ENCODE measurements at regions not wholly inside any gene's neighbourhood (a gene's known extent, or its start where the extent isn't known, plus 50 kb on each side); places are given as distances from the start of the nearest gene placed in this dataset.

DNA sequence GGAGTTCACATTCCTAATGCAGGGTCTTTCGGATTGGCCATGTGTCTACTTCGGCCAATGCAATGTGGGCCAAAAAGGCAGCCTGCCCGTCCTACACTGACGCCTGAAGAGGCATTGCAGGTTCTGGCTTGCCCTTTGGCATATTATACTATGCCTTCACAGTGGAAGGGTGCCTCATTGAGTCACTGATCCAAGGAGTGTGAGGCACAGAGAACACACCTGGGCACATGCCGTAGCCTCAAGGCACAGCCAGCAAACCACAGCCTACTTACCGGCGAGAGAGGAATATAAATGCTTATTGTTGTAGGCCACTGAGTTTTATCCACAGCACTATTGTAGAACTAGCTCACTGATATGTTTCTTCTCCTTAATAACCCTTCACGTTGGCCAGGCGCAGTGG lies 409.6 kb downstream of the GADD45G start:
- TF ChIP-seq, protein P1, sequence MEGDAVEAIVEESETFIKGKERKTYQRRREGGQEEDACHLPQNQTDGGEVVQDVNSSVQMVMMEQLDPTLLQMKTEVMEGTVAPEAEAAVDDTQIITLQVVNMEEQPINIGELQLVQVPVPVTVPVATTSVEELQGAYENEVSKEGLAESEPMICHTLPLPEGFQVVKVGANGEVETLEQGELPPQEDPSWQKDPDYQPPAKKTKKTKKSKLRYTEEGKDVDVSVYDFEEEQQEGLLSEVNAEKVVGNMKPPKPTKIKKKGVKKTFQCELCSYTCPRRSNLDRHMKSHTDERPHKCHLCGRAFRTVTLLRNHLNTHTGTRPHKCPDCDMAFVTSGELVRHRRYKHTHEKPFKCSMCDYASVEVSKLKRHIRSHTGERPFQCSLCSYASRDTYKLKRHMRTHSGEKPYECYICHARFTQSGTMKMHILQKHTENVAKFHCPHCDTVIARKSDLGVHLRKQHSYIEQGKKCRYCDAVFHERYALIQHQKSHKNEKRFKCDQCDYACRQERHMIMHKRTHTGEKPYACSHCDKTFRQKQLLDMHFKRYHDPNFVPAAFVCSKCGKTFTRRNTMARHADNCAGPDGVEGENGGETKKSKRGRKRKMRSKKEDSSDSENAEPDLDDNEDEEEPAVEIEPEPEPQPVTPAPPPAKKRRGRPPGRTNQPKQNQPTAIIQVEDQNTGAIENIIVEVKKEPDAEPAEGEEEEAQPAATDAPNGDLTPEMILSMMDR (IDR thresholded peaks at IDR 0.05; ENCODE audit: extremely low read depth, low read depth, low read length) = no peak

DNA sequence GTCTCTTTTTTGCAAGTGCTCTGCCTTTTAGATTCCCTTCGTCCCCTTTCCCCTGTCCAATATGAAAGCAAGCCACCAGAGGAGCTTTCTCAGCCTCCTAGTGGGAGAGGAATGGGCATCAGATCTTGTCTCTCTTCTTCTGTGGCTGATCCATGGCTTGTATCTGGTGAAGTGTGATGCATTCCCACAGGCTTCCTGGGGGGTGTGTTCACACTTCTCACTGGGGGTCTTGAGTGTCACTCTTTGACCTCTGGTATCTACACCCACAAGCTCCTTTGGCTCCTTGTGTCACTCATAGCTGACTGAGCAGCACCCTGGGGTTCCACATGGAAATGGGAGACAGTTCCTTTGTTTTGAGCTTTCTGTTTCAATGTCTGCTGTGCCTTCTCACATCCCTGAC lies 411.5 kb downstream of the GADD45G start:
- no peak overlapping the region for H3K4me2 ChIP-seq (ENCODE audit: insufficient read depth, low read length)
- no peaks in the 10 kb centered on the region for H3K27me3 ChIP-seq (ENCODE audit: insufficient read depth, low read length)
- H3K36me3 ChIP-seq (ENCODE audit: insufficient read depth, low read length) = no peaks in the 10 kb centered on the region
- DNase-seq (ENCODE audit: insufficient read length, low spot score, missing footprints) = no peak
- H4K20me1 ChIP-seq (ENCODE audit: insufficient read depth, low read length) = no peaks in the 10 kb centered on the region
- H3K9me3 ChIP-seq (ENCODE audit: low read depth, low read length) = no peaks in the 10 kb centered on the region
- TF ChIP-seq, protein P1 (IDR thresholded peaks at IDR 0.05; ENCODE audit: extremely low read depth, low read depth, low read length) = no peak
- no peak overlapping the region for H2AFZ ChIP-seq (ENCODE audit: low read length)
- no peaks in the 10 kb centered on the region for H3K79me2 ChIP-seq (ENCODE audit: insufficient read depth, low read length)
- no peak overlapping the region for H3K27ac ChIP-seq (ENCODE audit: low read depth, low read length)
- no peak overlapping the region for H3K4me3 ChIP-seq (ENCODE audit: insufficient read depth, low read length)
- no peaks in the 10 kb centered on the region for H3K4me1 ChIP-seq (ENCODE audit: insufficient read depth, low read length)

More for the DNA sequence above, 409.6 kb downstream of the GADD45G start:
- H3K4me1 ChIP-seq (ENCODE audit: insufficient read depth, low read length) = no peaks in the 10 kb centered on the region
- H3K36me3 ChIP-seq (ENCODE audit: insufficient read depth, low read length) = no peaks in the 10 kb centered on the region
- H4K20me1 ChIP-seq (ENCODE audit: insufficient read depth, low read length) = no peaks in the 10 kb centered on the region
- H3K4me2 ChIP-seq (ENCODE audit: insufficient read depth, low read length) = no peak overlapping the region
- no peak overlapping the region for H2AFZ ChIP-seq (ENCODE audit: low read length)
- no peak for DNase-seq (ENCODE audit: insufficient read length, low spot score, missing footprints)
- no peaks in the 10 kb centered on the region for H3K27me3 ChIP-seq (ENCODE audit: insufficient read depth, low read length)
- H3K79me2 ChIP-seq (ENCODE audit: insufficient read depth, low read length) = no peaks in the 10 kb centered on the region
- no peaks in the 10 kb centered on the region for H3K9me3 ChIP-seq (ENCODE audit: low read depth, low read length)
- no peak overlapping the region for H3K4me3 ChIP-seq (ENCODE audit: insufficient read depth, low read length)
- no peak overlapping the region for H3K27ac ChIP-seq (ENCODE audit: low read depth, low read length)

DNA sequence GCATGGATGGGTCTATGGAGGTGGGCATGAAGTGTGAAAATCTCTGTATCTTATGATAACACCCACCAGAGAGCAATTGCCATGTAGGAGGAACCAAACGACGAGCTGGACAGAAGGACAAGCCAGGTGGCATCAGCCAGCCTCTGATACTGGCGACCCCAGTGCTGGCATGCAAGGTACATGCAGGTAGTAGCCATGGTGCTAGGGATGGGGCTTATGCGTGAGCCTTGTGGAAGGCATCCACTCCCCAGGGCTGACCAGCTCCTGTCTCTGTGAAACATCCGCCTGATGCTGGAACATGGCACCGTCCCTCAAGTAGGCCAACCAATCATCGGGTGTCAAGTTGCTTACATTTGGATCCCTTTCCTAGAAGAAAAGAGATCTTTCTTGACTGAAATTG lies 412.9 kb downstream of the GADD45G start:
- H4K20me1 ChIP-seq (ENCODE audit: insufficient read depth, low read length) = no peaks in the 10 kb centered on the region
- DNase-seq (ENCODE audit: insufficient read length, low spot score, missing footprints) = no peak
- H3K4me3 ChIP-seq (ENCODE audit: insufficient read depth, low read length) = no peak overlapping the region

DNA sequence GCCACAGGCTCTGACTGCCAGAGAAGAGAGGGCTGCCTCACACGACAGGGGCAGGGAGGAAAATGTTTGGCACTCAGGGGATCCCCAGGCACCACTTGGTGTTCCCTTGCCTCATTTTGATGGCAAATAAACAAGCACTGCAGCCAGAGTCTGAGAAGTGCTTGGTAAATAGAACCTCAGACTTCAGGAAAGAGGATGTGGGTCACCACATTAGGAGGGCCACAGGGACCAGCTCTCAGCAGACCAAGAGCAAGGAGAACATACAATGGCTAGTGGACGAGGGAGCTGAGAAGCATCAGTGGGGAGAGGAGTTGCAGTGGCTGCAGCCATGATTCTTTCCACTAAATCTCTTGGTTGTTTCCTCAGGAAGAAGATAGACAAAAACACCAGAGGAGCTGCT lies 413.9 kb downstream of the GADD45G start:
- Histone ChIP-seq H2AFZ (ENCODE audit: low read length) (no peak overlapping the region), H3K9me3 (ENCODE audit: low read depth, low read length) (no peaks in the 10 kb centered on the region), H4K20me1 (ENCODE audit: insufficient read depth, low read length) (no peaks in the 10 kb centered on the region), H3K27me3 (ENCODE audit: insufficient read depth, low read length) (no peaks in the 10 kb centered on the region), H3K4me2 (ENCODE audit: insufficient read depth, low read length) (no peak overlapping the region), H3K27ac (ENCODE audit: low read depth, low read length) (no peak overlapping the region), H3K79me2 (ENCODE audit: insufficient read depth, low read length) (no peaks in the 10 kb centered on the region), H3K4me1 (ENCODE audit: insufficient read depth, low read length) (no peaks in the 10 kb centered on the region), H3K36me3 (ENCODE audit: insufficient read depth, low read length) (no peaks in the 10 kb centered on the region), H3K4me3 (ENCODE audit: insufficient read depth, low read length) (no peak overlapping the region)
- DNase-seq (ENCODE audit: insufficient read length, low spot score, missing footprints) = no peak
- TF ChIP-seq, protein P1 (IDR thresholded peaks at IDR 0.05; ENCODE audit: extremely low read depth, low read depth, low read length) = no peak

More for the DNA sequence above, 412.9 kb downstream of the GADD45G start:
- Histone ChIP-seq H3K27me3 (ENCODE audit: insufficient read depth, low read length) (no peaks in the 10 kb centered on the region), H2AFZ (ENCODE audit: low read length) (no peak overlapping the region), H3K9me3 (ENCODE audit: low read depth, low read length) (no peaks in the 10 kb centered on the region), H3K79me2 (ENCODE audit: insufficient read depth, low read length) (no peaks in the 10 kb centered on the region), H3K27ac (ENCODE audit: low read depth, low read length) (no peak overlapping the region), H3K4me1 (ENCODE audit: insufficient read depth, low read length) (no peaks in the 10 kb centered on the region), H3K36me3 (ENCODE audit: insufficient read depth, low read length) (no peaks in the 10 kb centered on the region), H3K4me2 (ENCODE audit: insufficient read depth, low read length) (no peak overlapping the region)
- TF ChIP-seq, protein P1 (IDR thresholded peaks at IDR 0.05; ENCODE audit: extremely low read depth, low read depth, low read length) = no peak
